ENCODE measurements at regions not wholly inside any gene's neighbourhood (a gene's known extent, or its start where the extent isn't known, plus 50 kb on each side); places are given as distances from the start of the nearest gene placed in this dataset.

DNA sequence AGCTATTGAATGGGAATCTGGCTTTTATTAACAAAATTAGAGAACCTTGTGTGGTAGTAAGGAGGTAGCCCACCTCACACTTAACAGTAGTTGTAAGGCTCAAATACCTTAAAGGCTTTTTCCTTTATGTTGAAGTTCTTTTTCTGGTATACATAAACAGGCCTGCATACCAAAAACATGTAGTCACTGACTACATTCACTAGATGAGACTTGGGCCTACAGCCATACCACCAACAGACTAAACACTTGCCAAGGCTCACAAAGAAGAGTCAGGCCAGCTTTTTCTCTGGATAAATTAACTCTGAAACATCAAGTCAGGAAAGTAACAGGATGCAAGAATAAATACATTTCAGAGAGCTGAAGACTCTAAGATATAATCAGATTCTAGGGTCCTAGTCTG lies 78.6 kb upstream of the MPDZ start:
- Histone ChIP-seq H3K9me3 (ENCODE audit: control insufficient read depth, insufficient read depth, low read length) (no peaks in the 10 kb centered on the region), H3K4me3 (ENCODE audit: low read length) (no peak overlapping the region), H3K27me3 (ENCODE audit: control insufficient read depth, low read length) (no peaks in the 10 kb centered on the region), H3K4me1 (ENCODE audit: control insufficient read depth, low read length) (no peaks in the 10 kb centered on the region), H3K79me2 (ENCODE audit: control insufficient read depth, low read length) (no peaks in the 10 kb centered on the region), H3F3A (ENCODE audit: control insufficient read depth, insufficient read depth) (no peaks in the 10 kb centered on the region), H3K27ac (ENCODE audit: low read depth, low read length) (no peak overlapping the region), H3K36me3 (ENCODE audit: control insufficient read depth, low read length) (no peaks in the 10 kb centered on the region), H3K9me2 (replicated peaks; ENCODE audit: control insufficient read depth, low read length) (no peaks in the 10 kb centered on the region), H4K20me1 (ENCODE audit: control insufficient read depth, insufficient read depth, low read depth, low read length) (no peaks in the 10 kb centered on the region), H3K4me2 (ENCODE audit: low read length) (no peak overlapping the region)
- TF ChIP-seq, protein P1, sequence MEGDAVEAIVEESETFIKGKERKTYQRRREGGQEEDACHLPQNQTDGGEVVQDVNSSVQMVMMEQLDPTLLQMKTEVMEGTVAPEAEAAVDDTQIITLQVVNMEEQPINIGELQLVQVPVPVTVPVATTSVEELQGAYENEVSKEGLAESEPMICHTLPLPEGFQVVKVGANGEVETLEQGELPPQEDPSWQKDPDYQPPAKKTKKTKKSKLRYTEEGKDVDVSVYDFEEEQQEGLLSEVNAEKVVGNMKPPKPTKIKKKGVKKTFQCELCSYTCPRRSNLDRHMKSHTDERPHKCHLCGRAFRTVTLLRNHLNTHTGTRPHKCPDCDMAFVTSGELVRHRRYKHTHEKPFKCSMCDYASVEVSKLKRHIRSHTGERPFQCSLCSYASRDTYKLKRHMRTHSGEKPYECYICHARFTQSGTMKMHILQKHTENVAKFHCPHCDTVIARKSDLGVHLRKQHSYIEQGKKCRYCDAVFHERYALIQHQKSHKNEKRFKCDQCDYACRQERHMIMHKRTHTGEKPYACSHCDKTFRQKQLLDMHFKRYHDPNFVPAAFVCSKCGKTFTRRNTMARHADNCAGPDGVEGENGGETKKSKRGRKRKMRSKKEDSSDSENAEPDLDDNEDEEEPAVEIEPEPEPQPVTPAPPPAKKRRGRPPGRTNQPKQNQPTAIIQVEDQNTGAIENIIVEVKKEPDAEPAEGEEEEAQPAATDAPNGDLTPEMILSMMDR (IDR thresholded peaks at IDR 0.05; ENCODE audit: low read depth, low read length, poor library complexity, severe bottlenecking): no peak
- no peak for TF ChIP-seq EZH2phosphoT487 (IDR thresholded peaks at IDR 0.05; ENCODE audit: borderline replicate concordance, low read length)

DNA sequence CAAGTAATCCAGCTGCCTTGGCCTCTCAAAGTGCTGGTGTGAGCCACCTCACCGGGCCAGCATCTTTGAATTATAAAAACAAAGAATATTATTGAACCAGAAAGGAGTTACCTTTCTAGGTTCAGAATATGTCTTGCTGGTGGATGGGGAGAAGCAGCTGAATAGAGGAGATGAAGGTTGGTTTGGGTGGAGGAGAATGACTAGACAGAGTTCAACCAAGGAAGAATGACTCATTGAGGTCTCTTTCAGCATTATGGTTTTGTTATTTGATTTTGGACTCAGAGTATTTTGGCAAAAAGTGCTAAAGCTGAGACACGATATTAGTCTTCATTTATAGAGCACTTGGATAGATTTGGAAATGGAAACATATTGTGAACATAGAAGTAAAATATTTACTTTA lies 75.2 kb upstream of the MPDZ start:
- Histone ChIP-seq H3K27me3 (ENCODE audit: control insufficient read depth, low read length) (no peaks in the 10 kb centered on the region), H3K79me2 (ENCODE audit: control insufficient read depth, low read length) (no peaks in the 10 kb centered on the region), H3K4me3 (ENCODE audit: low read length) (no peak overlapping the region), H3K4me1 (ENCODE audit: control insufficient read depth, low read length) (no peaks in the 10 kb centered on the region), H4K20me1 (ENCODE audit: control insufficient read depth, insufficient read depth, low read depth, low read length) (no peaks in the 10 kb centered on the region), H3K9me3 (ENCODE audit: control insufficient read depth, insufficient read depth, low read length) (no peaks in the 10 kb centered on the region), H3K36me3 (ENCODE audit: control insufficient read depth, low read length) (no peaks in the 10 kb centered on the region), H3K4me2 (ENCODE audit: low read length) (no peak overlapping the region), H3K9me2 (replicated peaks; ENCODE audit: control insufficient read depth, low read length) (no peaks in the 10 kb centered on the region), H3F3A (ENCODE audit: control insufficient read depth, insufficient read depth) (no peaks in the 10 kb centered on the region), H3K27ac (ENCODE audit: low read depth, low read length) (no peak overlapping the region)
- no peak for TF ChIP-seq EZH2phosphoT487 (IDR thresholded peaks at IDR 0.05; ENCODE audit: borderline replicate concordance, low read length)
- TF ChIP-seq, protein P1 (IDR thresholded peaks at IDR 0.05; ENCODE audit: low read depth, low read length, poor library complexity, severe bottlenecking): no peak

DNA sequence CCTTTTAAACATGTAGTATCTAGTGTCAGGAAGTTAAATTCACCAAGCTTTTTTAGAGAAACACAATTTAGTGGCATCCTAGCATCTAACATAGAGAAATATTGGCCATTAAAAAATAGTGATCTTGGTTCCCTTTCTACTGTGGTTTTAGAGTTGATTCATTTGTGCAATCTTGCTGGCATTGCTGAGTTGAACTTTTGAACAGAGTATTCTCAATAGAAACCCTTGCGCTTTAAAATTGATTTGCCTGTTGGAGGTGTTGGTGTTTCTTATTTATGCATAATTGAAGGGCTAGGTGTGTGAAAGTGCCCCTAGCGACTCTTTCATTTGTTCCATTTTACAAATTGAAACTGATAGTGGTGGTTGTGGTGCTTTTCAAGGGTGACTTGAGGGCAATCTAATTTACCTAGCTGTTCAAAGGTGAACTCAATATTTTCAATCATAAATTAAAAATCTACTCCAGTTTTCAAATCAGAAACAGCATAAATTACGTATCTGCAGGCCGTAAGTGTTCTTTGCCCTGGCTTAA lies 73.0 kb upstream of the MPDZ start:
- no peaks in the 10 kb centered on the region for H3K27me3 ChIP-seq (ENCODE audit: control insufficient read depth, low read length)
- no peaks in the 10 kb centered on the region for H4K20me1 ChIP-seq (ENCODE audit: control insufficient read depth, insufficient read depth, low read depth, low read length)
- H3K4me3 ChIP-seq (ENCODE audit: low read length): no peak overlapping the region
- no peaks in the 10 kb centered on the region for H3K9me2 ChIP-seq (replicated peaks; ENCODE audit: control insufficient read depth, low read length)
- no peak for TF ChIP-seq EZH2phosphoT487 (IDR thresholded peaks at IDR 0.05; ENCODE audit: borderline replicate concordance, low read length)
- TF ChIP-seq, protein P1 (IDR thresholded peaks at IDR 0.05; ENCODE audit: low read depth, low read length, poor library complexity, severe bottlenecking): no peak
- no peaks in the 10 kb centered on the region for H3K79me2 ChIP-seq (ENCODE audit: control insufficient read depth, low read length)
- no peak overlapping the region for H3K4me2 ChIP-seq (ENCODE audit: low read length)
- H3F3A ChIP-seq (ENCODE audit: control insufficient read depth, insufficient read depth): no peaks in the 10 kb centered on the region
- H3K9me3 ChIP-seq (ENCODE audit: control insufficient read depth, insufficient read depth, low read length): no peaks in the 10 kb centered on the region
- no peaks in the 10 kb centered on the region for H3K4me1 ChIP-seq (ENCODE audit: control insufficient read depth, low read length)
- H3K36me3 ChIP-seq (ENCODE audit: control insufficient read depth, low read length): no peaks in the 10 kb centered on the region
- H3K27ac ChIP-seq (ENCODE audit: low read depth, low read length): no peak overlapping the region

All from DOHH2 (cell line).